Osteocyte (in vitro differentiated cells): ENCODE measurements at regions not wholly inside any gene's neighbourhood (a gene's known extent, or its start where the extent isn't known, plus 50 kb on each side); places are given as distances from the start of the nearest gene placed in this dataset.

Experiments
- DNase-seq: peaks from one replicate; pipeline ENCODE4 v3.0.0; 2021; ENCODE audit warnings: mixed read lengths; ENCODE audit not compliant: unreplicated experiment; ENCODE audit errors: extremely low spot score
- H3K27ac Mint-ChIP-seq: one replicate; pipeline ENCODE4 v1.8.0; 2021; ENCODE audit warnings: mild to moderate bottlenecking, mixed read lengths; ENCODE audit not compliant: unreplicated experiment
- H3K27me3 Mint-ChIP-seq: one replicate; pipeline ENCODE4 v1.8.0; 2021; ENCODE audit warnings: mixed read lengths; ENCODE audit not compliant: unreplicated experiment
- H3K36me3 Mint-ChIP-seq: one replicate; pipeline ENCODE4 v1.8.0; 2021; ENCODE audit warnings: mixed read lengths; ENCODE audit not compliant: unreplicated experiment
- H3K4me1 Mint-ChIP-seq: one replicate; pipeline ENCODE4 v1.8.0; 2021; ENCODE audit warnings: mixed read lengths; ENCODE audit not compliant: unreplicated experiment
- H3K4me3 Mint-ChIP-seq: one replicate; pipeline ENCODE4 v1.8.0; 2021; ENCODE audit warnings: mild to moderate bottlenecking, moderate library complexity, mixed read lengths; ENCODE audit not compliant: unreplicated experiment
- H3K9me3 Mint-ChIP-seq: one replicate; pipeline ENCODE4 v1.8.0; 2021; ENCODE audit warnings: mixed read lengths; ENCODE audit not compliant: unreplicated experiment
- TF ChIP-seq, protein P1 (sequence below): fragments of 200-600 bp; sonication (generic); IDR thresholded peaks from 2 replicates; pipeline ENCODE4 v1.5.0; 2021; ENCODE audit warnings: antibody characterized with exemption, mild to moderate bottlenecking, moderate library complexity

- Mint-ChIP-seq H3K27me3 (no peaks in the 10 kb centered on the region), H3K4me1 (no peaks in the 10 kb centered on the region), H3K9me3 (peaks cover 33% of the 10 kb centered on the region), H3K27ac (no peak overlapping the region), H3K4me3 (no peak overlapping the region), H3K36me3 (no peaks in the 10 kb centered on the region)
- no peak for DNase-seq
- TF ChIP-seq, protein P1, sequence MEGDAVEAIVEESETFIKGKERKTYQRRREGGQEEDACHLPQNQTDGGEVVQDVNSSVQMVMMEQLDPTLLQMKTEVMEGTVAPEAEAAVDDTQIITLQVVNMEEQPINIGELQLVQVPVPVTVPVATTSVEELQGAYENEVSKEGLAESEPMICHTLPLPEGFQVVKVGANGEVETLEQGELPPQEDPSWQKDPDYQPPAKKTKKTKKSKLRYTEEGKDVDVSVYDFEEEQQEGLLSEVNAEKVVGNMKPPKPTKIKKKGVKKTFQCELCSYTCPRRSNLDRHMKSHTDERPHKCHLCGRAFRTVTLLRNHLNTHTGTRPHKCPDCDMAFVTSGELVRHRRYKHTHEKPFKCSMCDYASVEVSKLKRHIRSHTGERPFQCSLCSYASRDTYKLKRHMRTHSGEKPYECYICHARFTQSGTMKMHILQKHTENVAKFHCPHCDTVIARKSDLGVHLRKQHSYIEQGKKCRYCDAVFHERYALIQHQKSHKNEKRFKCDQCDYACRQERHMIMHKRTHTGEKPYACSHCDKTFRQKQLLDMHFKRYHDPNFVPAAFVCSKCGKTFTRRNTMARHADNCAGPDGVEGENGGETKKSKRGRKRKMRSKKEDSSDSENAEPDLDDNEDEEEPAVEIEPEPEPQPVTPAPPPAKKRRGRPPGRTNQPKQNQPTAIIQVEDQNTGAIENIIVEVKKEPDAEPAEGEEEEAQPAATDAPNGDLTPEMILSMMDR, result no peak
Observed at GRCh38 chr11:40032331-40032730, 1427.1 kb downstream of the LRRC4C start.

DNA sequence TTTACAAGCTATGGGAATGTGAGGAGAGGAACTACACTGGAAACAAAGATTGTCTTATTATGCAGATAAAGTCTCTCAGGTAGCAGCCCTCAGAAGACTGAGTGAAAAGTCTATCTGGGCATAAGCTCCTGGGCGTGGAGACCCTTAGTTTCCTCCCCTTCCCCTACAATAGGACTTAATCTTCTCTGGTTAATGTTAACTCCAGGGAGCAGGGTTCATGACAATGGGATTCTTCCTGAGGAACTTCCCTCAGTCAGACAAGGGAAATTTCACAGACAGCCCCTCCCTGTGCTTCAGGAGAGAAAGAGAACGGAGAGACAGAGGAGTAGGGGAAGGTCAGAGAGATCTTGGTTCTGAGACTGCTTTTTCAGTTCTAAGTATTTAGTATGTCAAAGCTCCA is 1428.6 kb downstream of the LRRC4C start:
- DNase-seq, result no peak
- no peaks in the 10 kb centered on the region for H3K4me1 Mint-ChIP-seq
- TF ChIP-seq, protein P1, result no peak
- peaks cover 24% of the 10 kb centered on the region for H3K9me3 Mint-ChIP-seq
- no peak overlapping the region for H3K4me3 Mint-ChIP-seq
- no peaks in the 10 kb centered on the region for H3K36me3 Mint-ChIP-seq
- H3K27me3 Mint-ChIP-seq, result no peaks in the 10 kb centered on the region
- H3K27ac Mint-ChIP-seq, result no peak overlapping the region

GRCh38 chr11:40029391-40029790 is 1430.1 kb downstream of the LRRC4C start:
- no peak overlapping the region for H3K27ac Mint-ChIP-seq
- TF ChIP-seq, protein P1, result no peak
- H3K36me3 Mint-ChIP-seq, result no peaks in the 10 kb centered on the region
- H3K4me1 Mint-ChIP-seq, result no peaks in the 10 kb centered on the region
- H3K27me3 Mint-ChIP-seq, result no peaks in the 10 kb centered on the region
- DNase-seq, result no peak
- H3K4me3 Mint-ChIP-seq, result no peak overlapping the region
- H3K9me3 Mint-ChIP-seq, result peaks cover 20% of the 10 kb centered on the region

DNA sequence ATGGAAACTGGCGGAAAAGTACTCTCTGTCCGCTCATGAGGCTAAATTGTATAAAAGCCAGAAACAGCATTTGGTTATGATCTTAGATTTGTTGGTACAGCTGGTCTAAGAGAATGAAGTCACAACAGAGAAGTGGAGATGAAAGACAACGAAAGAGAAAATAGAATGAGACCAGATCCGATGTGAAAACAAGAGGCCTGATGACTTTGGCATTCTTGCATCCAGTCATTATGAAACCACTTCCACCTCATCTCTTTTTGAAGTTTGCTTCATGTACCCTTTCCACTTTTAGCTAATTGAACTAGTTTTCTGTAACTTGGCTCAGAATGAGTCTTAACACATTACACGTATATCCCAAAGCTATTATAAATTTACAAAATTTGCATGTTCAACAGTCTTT is 1431.7 kb downstream of the LRRC4C start:
- Mint-ChIP-seq H3K27me3 (no peaks in the 10 kb centered on the region), H3K4me1 (no peaks in the 10 kb centered on the region), H3K9me3 (peaks cover 25% of the 10 kb centered on the region), H3K4me3 (no peak overlapping the region), H3K36me3 (no peaks in the 10 kb centered on the region), H3K27ac (no peak overlapping the region)
- TF ChIP-seq, protein P1, result no peak
- DNase-seq, result no peak

- Mint-ChIP-seq H3K4me3 (no peak overlapping the region), H3K9me3 (peaks cover 38% of the 10 kb centered on the region), H3K27me3 (no peaks in the 10 kb centered on the region), H3K27ac (no peak overlapping the region), H3K36me3 (no peaks in the 10 kb centered on the region), H3K4me1 (no peaks in the 10 kb centered on the region)
- DNase-seq, result no peak
- TF ChIP-seq, protein P1, result no peak
Observed at GRCh38 chr11:40023724-40024123, 1435.7 kb downstream of the LRRC4C start.
